Endodermal cell (in vitro differentiated cells): ENCODE measurements at regions not wholly inside any gene's neighbourhood (a gene's known extent, or its start where the extent isn't known, plus 50 kb on each side); places are given as distances from the start of the nearest gene placed in this dataset.

Experiments
- DNase-seq: peaks from one replicate; pipeline ENCODE4 v3.0.0-alpha.2; 2017
- H3K27ac ChIP-seq: 2 replicates; pipeline ENCODE4 v1.5.1; 2013; ENCODE audit warnings: mild to moderate bottlenecking, low read depth, low read length, moderate library complexity
- H3K27me3 ChIP-seq: 2 replicates; pipeline ENCODE4 v1.6.1; 2013; ENCODE audit warnings: mild to moderate bottlenecking, low read length, moderate library complexity; ENCODE audit not compliant: insufficient read depth, control insufficient read depth, poor library complexity, severe bottlenecking
- H3K36me3 ChIP-seq: 2 replicates; pipeline ENCODE4 v1.7.0; 2013; ENCODE audit warnings: mild to moderate bottlenecking, low read length, moderate library complexity; ENCODE audit not compliant: control insufficient read depth, insufficient read depth
- H3K4me1 ChIP-seq: one replicate; pipeline ENCODE4 v1.7.0; 2013; ENCODE audit warnings: low read length; ENCODE audit not compliant: control insufficient read depth, insufficient read depth
- H3K4me3 ChIP-seq: 2 replicates; pipeline ENCODE4 v1.5.1; 2013; ENCODE audit warnings: mild to moderate bottlenecking, low read length, moderate library complexity
- H3K9ac ChIP-seq: 2 replicates; pipeline ENCODE4 v1.6.1; 2013; ENCODE audit warnings: mild to moderate bottlenecking, low read length, moderate library complexity; ENCODE audit not compliant: poor library complexity, severe bottlenecking; ENCODE audit errors: extremely low read depth
- H3K9me3 ChIP-seq: 2 replicates; pipeline ENCODE4 v1.6.1; 2013; ENCODE audit warnings: mild to moderate bottlenecking, low read length, moderate library complexity; ENCODE audit not compliant: control insufficient read depth
- H3K27ac Mint-ChIP-seq: 2 replicates; pipeline ENCODE4 v1.8.0; 2020; ENCODE audit warnings: mixed read lengths
- H3K27me3 Mint-ChIP-seq: 2 replicates; pipeline ENCODE4 v1.8.0; 2021; ENCODE audit warnings: mild to moderate bottlenecking, mixed read lengths; ENCODE audit not compliant: insufficient read depth
- H3K36me3 Mint-ChIP-seq: 2 replicates; pipeline ENCODE4 v1.8.0; 2020; ENCODE audit warnings: low read depth, mixed read lengths
- H3K4me1 Mint-ChIP-seq: 2 replicates; pipeline ENCODE4 v1.8.0; 2020; ENCODE audit warnings: mixed read lengths
- H3K4me3 Mint-ChIP-seq: 2 replicates; pipeline ENCODE4 v1.8.0; 2020; ENCODE audit warnings: mild to moderate bottlenecking, moderate library complexity, mixed read lengths
- H3K9me3 Mint-ChIP-seq: 2 replicates; pipeline ENCODE4 v1.8.0; 2020; ENCODE audit warnings: mild to moderate bottlenecking, mixed read lengths
- WGBS, 2 experiments: methylation state at CpG; one replicate each; pipeline versions ENCODE4 v1.1.5 to v1.1.7; 2013; ENCODE audit warnings: missing lambda C conversion rate in 2 of 2, mixed read lengths in 1 of 2; ENCODE audit not compliant: insufficient coverage in 1 of 2, insufficient read length in 1 of 2; 5-methylcytosine and 5-hydroxymethylcytosine counted together
- TF ChIP-seq, protein P1 (sequence below): fragments of 200-600 bp; sonication (generic); conservative IDR thresholded peaks from 2 replicates; pipeline ENCODE4 v1.5.0; 2021; ENCODE audit warnings: antibody characterized with exemption, mild to moderate bottlenecking

DNA sequence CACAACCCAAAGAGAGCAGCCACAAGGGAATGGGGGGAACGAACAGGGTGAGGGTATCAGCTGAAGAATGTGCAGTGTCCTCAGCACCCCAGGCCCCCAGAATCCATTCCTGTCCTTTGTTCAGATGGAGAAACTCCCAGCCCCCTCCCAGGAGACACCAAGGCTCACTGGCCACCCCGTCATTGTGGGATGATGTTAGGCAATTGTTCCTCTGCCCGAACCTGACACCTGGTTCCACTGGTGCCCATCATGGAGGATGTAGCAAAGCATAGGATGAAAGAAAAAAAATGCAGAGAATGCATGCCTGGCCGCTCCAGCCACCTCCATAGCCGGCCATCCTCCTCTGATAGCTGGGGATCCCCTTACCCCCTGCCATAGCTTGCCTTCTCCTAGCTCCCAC is 197.3 kb upstream of the TWIST2 start:
- no peaks in the 10 kb centered on the region for H3K4me1 ChIP-seq
- H3K9ac ChIP-seq: no peak overlapping the region
- Mint-ChIP-seq H3K36me3 (no peaks in the 10 kb centered on the region), H3K27me3 (peaks cover 2% of the 10 kb centered on the region), H3K27ac (no peak overlapping the region), H3K4me3 (no peak overlapping the region), H3K4me1 (no peaks in the 10 kb centered on the region), H3K9me3 (peaks cover 1% of the 10 kb centered on the region)
- H3K27ac ChIP-seq: no peak overlapping the region
- WGBS, 2 experiments: 75 to 80% methylated on average over 1 to 5 of the region's 5 CpGs
- peak; percentile 32 for DNase-seq
- TF ChIP-seq, protein P1, sequence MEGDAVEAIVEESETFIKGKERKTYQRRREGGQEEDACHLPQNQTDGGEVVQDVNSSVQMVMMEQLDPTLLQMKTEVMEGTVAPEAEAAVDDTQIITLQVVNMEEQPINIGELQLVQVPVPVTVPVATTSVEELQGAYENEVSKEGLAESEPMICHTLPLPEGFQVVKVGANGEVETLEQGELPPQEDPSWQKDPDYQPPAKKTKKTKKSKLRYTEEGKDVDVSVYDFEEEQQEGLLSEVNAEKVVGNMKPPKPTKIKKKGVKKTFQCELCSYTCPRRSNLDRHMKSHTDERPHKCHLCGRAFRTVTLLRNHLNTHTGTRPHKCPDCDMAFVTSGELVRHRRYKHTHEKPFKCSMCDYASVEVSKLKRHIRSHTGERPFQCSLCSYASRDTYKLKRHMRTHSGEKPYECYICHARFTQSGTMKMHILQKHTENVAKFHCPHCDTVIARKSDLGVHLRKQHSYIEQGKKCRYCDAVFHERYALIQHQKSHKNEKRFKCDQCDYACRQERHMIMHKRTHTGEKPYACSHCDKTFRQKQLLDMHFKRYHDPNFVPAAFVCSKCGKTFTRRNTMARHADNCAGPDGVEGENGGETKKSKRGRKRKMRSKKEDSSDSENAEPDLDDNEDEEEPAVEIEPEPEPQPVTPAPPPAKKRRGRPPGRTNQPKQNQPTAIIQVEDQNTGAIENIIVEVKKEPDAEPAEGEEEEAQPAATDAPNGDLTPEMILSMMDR: no peak
- no peaks in the 10 kb centered on the region for H3K36me3 ChIP-seq
- no peaks in the 10 kb centered on the region for H3K27me3 ChIP-seq
- H3K4me3 ChIP-seq: no peak overlapping the region
- no peaks in the 10 kb centered on the region for H3K9me3 ChIP-seq

DNA sequence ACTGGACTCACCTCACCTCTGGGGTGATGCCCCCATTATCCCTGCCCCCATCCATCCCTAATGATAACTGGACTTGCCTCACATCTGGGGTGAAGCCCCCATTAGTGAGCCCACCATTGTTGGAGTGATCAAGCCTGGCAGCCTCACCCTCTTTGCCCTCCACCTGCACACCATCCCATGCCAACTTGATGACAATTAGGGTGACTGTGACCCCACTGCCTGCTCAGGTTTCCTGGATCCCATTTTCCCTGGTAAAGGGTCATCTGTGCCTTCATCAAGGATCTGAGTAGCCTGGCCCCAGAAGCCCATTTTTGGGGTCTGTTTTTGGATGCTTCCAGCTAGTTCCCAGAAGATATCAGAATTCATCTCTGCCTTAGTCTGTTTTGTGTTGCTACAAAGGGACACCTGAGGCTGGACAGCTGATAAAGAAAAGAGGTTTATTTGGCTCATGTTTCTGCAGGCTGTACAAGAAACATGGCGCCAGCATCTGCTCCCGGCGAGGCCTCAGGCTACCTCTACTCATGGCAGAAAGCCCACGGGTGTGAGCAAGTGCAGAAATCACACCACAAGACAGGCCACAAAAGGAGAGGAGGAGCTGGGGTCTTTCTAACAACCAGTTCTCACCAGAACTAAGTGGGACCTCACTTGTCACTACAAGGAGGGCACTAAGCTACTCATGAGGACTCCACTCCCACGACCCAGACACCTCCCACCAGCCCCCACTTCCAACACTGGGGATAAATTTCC is 196.4 kb upstream of the TWIST2 start:
- Histone ChIP-seq H3K9ac (no peak overlapping the region), H3K9me3 (no peaks in the 10 kb centered on the region), H3K36me3 (no peaks in the 10 kb centered on the region), H3K4me1 (no peaks in the 10 kb centered on the region), H3K4me3 (no peak overlapping the region), H3K27ac (no peak overlapping the region), H3K27me3 (no peaks in the 10 kb centered on the region)
- peak; percentile 19 for DNase-seq
- H3K27me3 Mint-ChIP-seq: peaks cover 6% of the 10 kb centered on the region
- TF ChIP-seq, protein P1: no peak
- WGBS, 2 experiments: 79 to 86% methylated on average over 4 to 5 of the region's 5 CpGs
- H3K9me3 Mint-ChIP-seq: peaks cover 1% of the 10 kb centered on the region
- H3K4me1 Mint-ChIP-seq: no peaks in the 10 kb centered on the region
- no peak overlapping the region for H3K27ac Mint-ChIP-seq
- H3K4me3 Mint-ChIP-seq: no peak overlapping the region
- no peaks in the 10 kb centered on the region for H3K36me3 Mint-ChIP-seq

DNA sequence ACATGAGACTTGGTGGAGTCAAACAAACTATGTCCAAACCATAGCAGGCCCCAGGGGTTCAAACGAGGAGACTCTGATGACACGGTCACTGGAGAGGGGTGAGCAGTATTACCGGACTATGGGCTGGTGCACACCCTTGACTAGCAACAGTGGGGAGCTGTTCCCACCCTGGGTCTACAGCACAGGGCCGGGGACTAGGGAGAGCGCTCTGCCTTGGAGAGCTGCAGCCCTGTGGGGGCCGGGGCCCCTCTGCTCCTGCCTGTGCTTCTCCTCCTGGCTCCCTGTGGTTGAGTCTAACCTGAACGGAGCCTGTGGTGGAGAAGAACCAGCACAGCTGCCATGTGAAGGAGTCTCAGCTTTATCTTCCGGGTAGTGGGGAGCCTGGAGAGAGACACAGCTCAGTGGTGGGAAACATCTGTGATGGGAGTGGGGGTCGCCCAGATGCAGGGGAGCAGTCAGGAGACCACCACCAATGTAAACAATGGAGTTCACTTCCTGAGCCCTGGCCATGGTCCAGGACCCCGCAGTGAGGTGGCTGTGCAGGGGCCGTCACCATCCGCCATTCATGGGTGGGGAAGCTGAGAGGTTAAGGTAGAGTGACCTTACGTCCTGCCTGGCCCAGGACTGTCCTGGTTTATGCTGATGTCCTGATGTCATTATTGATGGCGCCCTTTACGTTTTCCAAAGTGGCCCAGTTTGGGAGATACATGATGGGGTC is 195.7 kb upstream of the TWIST2 start:
- H3K27ac Mint-ChIP-seq: no peak overlapping the region
- no peaks in the 10 kb centered on the region for H3K4me1 Mint-ChIP-seq
- Histone ChIP-seq H3K27ac (no peak overlapping the region), H3K4me3 (no peak overlapping the region), H3K27me3 (no peaks in the 10 kb centered on the region), H3K9ac (no peak overlapping the region), H3K36me3 (no peaks in the 10 kb centered on the region), H3K4me1 (no peaks in the 10 kb centered on the region), H3K9me3 (no peaks in the 10 kb centered on the region)
- H3K36me3 Mint-ChIP-seq: no peaks in the 10 kb centered on the region
- no peak overlapping the region for H3K4me3 Mint-ChIP-seq
- TF ChIP-seq, protein P1: no peak
- WGBS, 2 experiments: 90 to 91% methylated on average over 8 to 15 of the region's 15 CpGs
- peaks cover 1% of the 10 kb centered on the region for H3K9me3 Mint-ChIP-seq
- H3K27me3 Mint-ChIP-seq: peaks cover 5% of the 10 kb centered on the region
- DNase-seq: peak; percentile 29
